GM20000 (cell line): ENCODE measurements at regions not wholly inside any gene's neighbourhood (a gene's known extent, or its start where the extent isn't known, plus 50 kb on each side); places are given as distances from the start of the nearest gene placed in this dataset.

ENCODE experiments used
- DNase-seq: peaks from one replicate; pipeline ENCODE4 v3.0.0; 2012; ENCODE audit warnings: low spot score
- CTCF ChIP-seq: IDR thresholded peaks from 2 replicates; pipeline ENCODE4 v1.5.1; 2012; ENCODE audit warnings: mild to moderate bottlenecking, control low read depth; ENCODE audit errors: extremely low read depth, missing control alignments

- DNase-seq: no peak
- TF ChIP-seq CTCF: no peak
These were observed 117.4 kb upstream of the CHRM3 start for GRCh38 chr1:239268941-239269340.

- TF ChIP-seq CTCF: no peak
- no peak for DNase-seq
These were observed 118.4 kb upstream of the CHRM3 start for GRCh38 chr1:239268007-239268406.

GRCh38 chr1:239263801-239264200 lies 122.6 kb upstream of the CHRM3 start:
- TF ChIP-seq CTCF: no peak
- DNase-seq: no peak

GRCh38 chr1:239262538-239262937 lies 123.8 kb upstream of the CHRM3 start:
- no peak for DNase-seq
- TF ChIP-seq CTCF: no peak

GRCh38 chr1:239261521-239261920 lies 124.8 kb upstream of the CHRM3 start:
- no peak for DNase-seq
- TF ChIP-seq CTCF: no peak

- no peak for TF ChIP-seq CTCF
- DNase-seq: no peak
These were observed 125.5 kb upstream of the CHRM3 start for GRCh38 chr1:239260842-239261241.

GRCh38 chr1:239255628-239256160 lies 130.7 kb upstream of the CHRM3 start:
- TF ChIP-seq CTCF: no peak
- no peak for DNase-seq
